ENCODE measurements at regions not wholly inside any gene's neighbourhood (a gene's known extent, or its start where the extent isn't known, plus 50 kb on each side); places are given as distances from the start of the nearest gene placed in this dataset.
A peak's percentile ranks its signal among the peaks of the same experiment; 100 is the strongest.

DNA sequence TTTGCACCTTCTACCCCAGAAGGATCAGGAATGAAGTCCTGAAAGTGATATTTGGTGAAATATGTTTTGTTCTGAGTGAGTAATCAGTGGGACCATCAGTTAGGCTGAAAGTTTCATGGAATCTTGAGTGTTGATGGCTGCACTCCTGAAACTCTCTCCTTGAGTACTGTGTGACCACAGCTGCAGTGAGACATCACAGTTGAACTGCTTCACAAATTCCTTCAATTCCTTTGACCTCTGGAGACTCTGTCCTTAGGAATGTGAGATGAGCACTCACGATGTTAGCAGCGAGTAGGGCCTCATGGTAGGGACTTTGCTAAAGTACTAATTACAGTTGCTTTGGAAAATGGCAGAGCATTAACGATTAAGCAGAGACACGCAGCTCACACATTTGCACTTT lies 142.9 kb upstream of the SLC4A4 start:
- Mint-ChIP-seq H3K9me3 (no peaks in the 10 kb centered on the region), H3K27ac (no peak overlapping the region), H3K4me1 (ENCODE audit: low read depth) (peaks cover 15% of the 10 kb centered on the region), H3K4me3 (ENCODE audit: low read depth) (no peak overlapping the region), H3K36me3 (ENCODE audit: low read depth) (no peaks in the 10 kb centered on the region), H3K27me3 (ENCODE audit: low read depth) (peaks cover 31% of the 10 kb centered on the region)
- intact Hi-C loops (cut with micrococcal nuclease): no loop called here
- DNase-seq (ENCODE audit: low spot score): no peak

DNA sequence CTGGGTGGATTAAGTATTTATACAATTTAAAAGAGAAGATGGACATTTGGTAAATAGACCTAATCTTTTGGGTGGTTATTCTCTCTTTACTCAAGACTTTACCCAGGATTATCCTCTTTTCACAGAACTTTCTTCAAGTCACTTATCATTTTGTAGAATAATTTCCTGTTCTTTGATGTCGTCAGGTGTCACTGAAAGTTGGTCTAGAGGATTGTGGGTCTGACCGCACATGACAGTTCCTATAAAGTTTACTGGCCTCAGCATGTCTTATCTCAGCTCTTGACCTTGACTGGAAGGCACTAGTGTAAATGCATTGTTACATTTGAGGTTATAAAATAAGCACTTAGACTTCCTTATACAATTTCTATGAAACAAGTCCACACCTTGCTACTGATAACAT lies 139.9 kb upstream of the SLC4A4 start:
- no peaks in the 10 kb centered on the region for H3K9me3 Mint-ChIP-seq
- DNase-seq (ENCODE audit: low spot score): peak; percentile 16
- H3K27ac Mint-ChIP-seq: no peak overlapping the region
- H3K36me3 Mint-ChIP-seq (ENCODE audit: low read depth): no peaks in the 10 kb centered on the region
- peaks cover 15% of the 10 kb centered on the region for H3K4me1 Mint-ChIP-seq (ENCODE audit: low read depth)
- intact Hi-C loops (cut with micrococcal nuclease): no loop called here
- H3K27me3 Mint-ChIP-seq (ENCODE audit: low read depth): peaks cover 17% of the 10 kb centered on the region
- no peak overlapping the region for H3K4me3 Mint-ChIP-seq (ENCODE audit: low read depth)

DNA sequence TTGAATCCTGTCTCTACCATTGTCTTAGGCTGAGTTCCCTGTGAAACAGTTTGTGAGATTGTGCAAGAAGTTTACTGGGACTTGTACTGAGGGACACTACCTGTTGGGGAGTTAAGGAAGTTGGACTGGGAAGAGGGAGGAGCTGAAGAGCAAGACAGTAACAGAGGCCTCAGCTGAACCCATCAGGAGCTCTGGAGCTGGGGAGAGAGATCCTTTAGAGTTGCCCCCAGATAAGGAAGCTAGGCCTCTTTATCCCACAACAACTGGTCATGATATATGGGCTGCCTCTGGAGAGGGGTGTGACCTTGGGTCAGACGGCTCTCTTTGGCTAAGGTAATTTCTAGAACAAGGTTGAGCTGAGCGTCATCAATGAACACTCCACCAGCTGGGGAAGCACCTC lies 137.8 kb upstream of the SLC4A4 start:
- no peak overlapping the region for H3K27ac Mint-ChIP-seq
- no peaks in the 10 kb centered on the region for H3K9me3 Mint-ChIP-seq
- DNase-seq (ENCODE audit: low spot score): no peak
- intact Hi-C loops (cut with micrococcal nuclease): no loop called here
- H3K4me1 Mint-ChIP-seq (ENCODE audit: low read depth): peaks cover 15% of the 10 kb centered on the region
- H3K4me3 Mint-ChIP-seq (ENCODE audit: low read depth): no peak overlapping the region
- no peaks in the 10 kb centered on the region for H3K36me3 Mint-ChIP-seq (ENCODE audit: low read depth)
- peaks cover 14% of the 10 kb centered on the region for H3K27me3 Mint-ChIP-seq (ENCODE audit: low read depth)

DNA sequence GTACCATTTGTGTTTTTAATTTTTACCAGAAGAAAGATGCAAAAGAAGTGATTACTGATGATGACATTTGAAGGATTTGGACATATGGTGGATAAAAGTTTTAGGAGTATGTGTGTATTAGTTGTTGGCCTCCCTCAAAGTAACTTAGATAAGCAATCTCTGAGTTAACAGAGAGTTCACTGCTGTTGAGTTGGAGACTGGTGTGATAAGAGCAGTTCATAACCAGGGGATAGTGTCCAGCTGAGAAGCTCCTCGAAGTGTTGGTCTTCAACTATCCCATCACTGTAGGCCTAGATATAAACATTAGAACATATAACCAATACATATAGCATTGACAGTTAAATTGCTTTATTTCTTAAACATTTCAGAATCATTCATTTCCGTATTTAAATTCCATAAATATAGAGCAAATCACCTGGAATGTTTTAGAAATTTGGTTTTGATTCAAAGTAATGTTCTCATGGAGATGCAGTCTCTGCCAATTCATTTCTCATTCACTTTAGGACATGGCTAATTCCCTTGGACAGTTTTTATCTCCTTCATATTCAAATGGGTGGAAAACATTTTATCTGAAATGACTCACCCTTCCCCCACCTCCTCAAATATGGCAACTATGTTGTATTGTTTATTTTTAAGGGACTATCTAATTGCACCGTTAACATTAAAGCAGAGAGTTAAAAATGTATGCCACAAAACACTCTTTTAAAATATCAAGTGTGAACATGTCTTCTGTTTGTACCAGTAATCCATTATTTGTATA lies 136.8 kb upstream of the SLC4A4 start:
- H3K9me3 Mint-ChIP-seq: no peaks in the 10 kb centered on the region
- peaks cover 13% of the 10 kb centered on the region for H3K27me3 Mint-ChIP-seq (ENCODE audit: low read depth)
- no peak overlapping the region for H3K4me3 Mint-ChIP-seq (ENCODE audit: low read depth)
- peaks cover 15% of the 10 kb centered on the region for H3K4me1 Mint-ChIP-seq (ENCODE audit: low read depth)
- intact Hi-C loops (cut with micrococcal nuclease): no loop called here
- H3K36me3 Mint-ChIP-seq (ENCODE audit: low read depth): no peaks in the 10 kb centered on the region
- no peak for DNase-seq (ENCODE audit: low spot score)
- H3K27ac Mint-ChIP-seq: no peak overlapping the region

DNA sequence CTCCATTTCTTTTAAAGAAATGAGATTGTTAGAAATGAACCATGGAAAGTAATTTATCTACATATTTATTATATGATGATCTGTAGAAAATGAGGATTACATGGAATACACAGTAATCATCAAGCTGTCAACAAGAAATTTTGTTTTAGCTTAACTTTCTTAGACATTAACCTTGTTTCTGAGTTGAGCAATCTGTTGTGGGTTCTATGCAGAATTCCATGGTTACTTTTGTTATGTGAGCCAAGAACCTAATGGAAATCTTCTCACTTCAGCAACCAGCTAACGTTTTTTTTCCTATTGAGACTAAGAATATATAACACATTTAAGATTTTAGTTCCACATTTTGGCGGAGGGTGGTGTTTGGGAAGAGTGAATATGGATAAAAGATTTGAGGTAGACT lies 136.1 kb upstream of the SLC4A4 start:
- DNase-seq (ENCODE audit: low spot score): no peak
- Mint-ChIP-seq H3K36me3 (ENCODE audit: low read depth) (no peaks in the 10 kb centered on the region), H3K27ac (no peak overlapping the region), H3K27me3 (ENCODE audit: low read depth) (peaks cover 13% of the 10 kb centered on the region), H3K4me3 (ENCODE audit: low read depth) (no peak overlapping the region), H3K9me3 (no peaks in the 10 kb centered on the region), H3K4me1 (ENCODE audit: low read depth) (peaks cover 15% of the 10 kb centered on the region)
- intact Hi-C loops (cut with micrococcal nuclease): no loop called here

DNA sequence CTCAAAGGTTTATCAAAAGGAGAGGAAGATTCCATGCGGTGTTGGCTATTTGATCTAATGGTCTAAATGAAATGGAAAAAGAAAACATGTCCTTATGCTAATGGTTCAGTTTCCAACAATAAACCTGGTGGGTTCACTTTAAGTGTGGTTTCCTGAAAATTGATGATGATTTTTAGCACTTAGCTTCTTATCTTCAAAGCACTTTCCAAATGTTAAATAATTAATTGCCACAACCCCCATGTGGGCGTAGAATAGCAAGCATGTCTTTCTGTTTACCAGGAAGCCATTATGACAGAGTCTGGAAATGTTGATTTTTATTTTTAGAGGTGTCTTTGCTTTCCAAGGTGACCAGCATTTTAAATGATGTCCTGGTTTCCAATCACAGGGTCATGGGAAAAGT lies 134.8 kb upstream of the SLC4A4 start:
- Mint-ChIP-seq H3K36me3 (ENCODE audit: low read depth) (no peaks in the 10 kb centered on the region), H3K4me1 (ENCODE audit: low read depth) (peaks cover 9% of the 10 kb centered on the region), H3K4me3 (ENCODE audit: low read depth) (no peak overlapping the region), H3K27ac (no peak overlapping the region), H3K9me3 (no peaks in the 10 kb centered on the region), H3K27me3 (ENCODE audit: low read depth) (peaks cover 15% of the 10 kb centered on the region)
- DNase-seq (ENCODE audit: low spot score): no peak
- intact Hi-C loops (cut with micrococcal nuclease): no loop called here

DNA sequence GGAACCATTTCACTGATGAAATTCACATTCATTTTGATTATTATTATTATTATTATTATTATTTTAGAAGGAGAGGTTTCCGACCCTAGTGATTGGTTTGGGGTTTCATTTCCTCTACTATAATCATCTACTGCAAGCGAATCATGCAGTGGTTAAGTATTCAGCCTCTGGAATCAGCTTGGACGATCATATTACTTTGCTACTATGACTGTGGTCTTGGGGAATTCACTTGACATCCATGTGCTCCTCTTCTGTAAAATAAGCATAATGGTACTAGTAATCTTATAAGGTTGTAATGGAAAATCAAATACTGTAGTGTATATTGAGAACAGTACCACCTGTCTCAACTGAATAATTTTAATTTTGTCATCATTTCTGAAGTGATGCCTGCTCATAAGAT lies 132.1 kb upstream of the SLC4A4 start:
- H3K27me3 Mint-ChIP-seq (ENCODE audit: low read depth): peaks cover 16% of the 10 kb centered on the region
- intact Hi-C loops (cut with micrococcal nuclease): no loop called here
- no peak overlapping the region for H3K4me3 Mint-ChIP-seq (ENCODE audit: low read depth)
- no peak for DNase-seq (ENCODE audit: low spot score)
- no peaks in the 10 kb centered on the region for H3K36me3 Mint-ChIP-seq (ENCODE audit: low read depth)
- no peak overlapping the region for H3K27ac Mint-ChIP-seq
- H3K4me1 Mint-ChIP-seq (ENCODE audit: low read depth): no peaks in the 10 kb centered on the region
- no peaks in the 10 kb centered on the region for H3K9me3 Mint-ChIP-seq

DNA sequence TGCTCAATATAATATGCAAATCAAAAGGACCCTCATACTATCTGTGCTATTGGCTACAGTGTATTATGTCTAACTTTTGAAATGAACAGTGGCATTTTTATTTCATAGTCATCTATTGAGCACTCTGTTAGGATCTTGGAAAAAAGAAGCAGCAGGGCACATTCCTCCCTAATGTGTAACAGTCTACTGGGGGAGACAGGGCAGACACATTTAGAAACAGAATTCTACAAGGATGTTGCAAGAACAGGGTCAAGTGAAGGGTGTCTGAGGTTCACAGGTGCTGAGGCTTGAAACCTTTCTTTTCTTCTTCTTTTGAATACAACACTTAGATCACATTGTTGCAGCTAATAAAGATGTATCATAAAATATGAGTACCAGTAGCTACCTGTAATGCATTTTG lies 129.7 kb upstream of the SLC4A4 start:
- Mint-ChIP-seq H3K4me3 (ENCODE audit: low read depth) (no peak overlapping the region), H3K27me3 (ENCODE audit: low read depth) (peaks cover 12% of the 10 kb centered on the region), H3K4me1 (ENCODE audit: low read depth) (no peaks in the 10 kb centered on the region), H3K36me3 (ENCODE audit: low read depth) (no peaks in the 10 kb centered on the region), H3K27ac (no peak overlapping the region), H3K9me3 (no peaks in the 10 kb centered on the region)
- intact Hi-C loops (cut with micrococcal nuclease): no loop called here
- DNase-seq (ENCODE audit: low spot score): no peak

DNA sequence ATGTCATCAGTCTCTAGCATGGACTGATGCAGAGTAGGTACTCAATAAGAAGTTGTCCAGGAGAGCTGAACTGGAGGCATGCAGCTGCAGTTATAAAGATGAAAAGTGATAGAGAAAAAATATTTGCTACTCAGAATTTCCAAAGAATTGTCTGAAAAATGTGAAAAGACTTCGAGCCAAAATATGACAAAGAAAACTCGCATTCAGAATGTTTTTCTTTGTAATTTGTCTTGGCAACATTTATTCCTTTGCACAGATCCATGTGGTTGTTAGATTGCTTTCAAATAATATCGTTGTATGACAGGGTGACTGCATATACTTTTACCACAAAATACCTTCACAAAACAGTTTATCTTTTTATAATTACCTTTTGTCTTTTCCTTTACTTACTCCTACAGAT lies 128.0 kb upstream of the SLC4A4 start:
- no peak for DNase-seq (ENCODE audit: low spot score)
- Mint-ChIP-seq H3K4me1 (ENCODE audit: low read depth) (no peaks in the 10 kb centered on the region), H3K9me3 (no peaks in the 10 kb centered on the region), H3K27me3 (ENCODE audit: low read depth) (peaks cover 5% of the 10 kb centered on the region), H3K36me3 (ENCODE audit: low read depth) (no peaks in the 10 kb centered on the region), H3K4me3 (ENCODE audit: low read depth) (no peak overlapping the region), H3K27ac (no peak overlapping the region)
- intact Hi-C loops (cut with micrococcal nuclease): no loop called here

DNA sequence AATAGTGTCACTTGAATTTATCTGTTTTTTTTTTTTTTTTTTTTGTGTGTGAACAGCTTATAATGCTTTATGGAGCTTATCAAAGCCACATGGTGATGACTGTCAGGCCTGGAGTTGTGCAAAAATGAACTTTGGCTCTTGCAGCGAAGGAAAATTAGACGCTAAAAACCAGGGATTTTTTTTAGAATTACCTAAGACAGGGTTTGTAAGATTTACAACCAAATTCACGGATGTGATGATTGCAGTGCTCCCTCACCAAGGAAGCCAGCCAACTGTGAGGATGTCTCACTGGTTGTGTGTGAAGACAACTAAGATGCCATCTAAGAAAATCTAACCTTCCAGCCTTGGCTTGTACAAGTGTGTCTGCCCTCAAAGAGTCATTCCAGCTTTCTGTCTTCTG lies 127.1 kb upstream of the SLC4A4 start:
- DNase-seq (ENCODE audit: low spot score): no peak
- Mint-ChIP-seq H3K4me3 (ENCODE audit: low read depth) (no peak overlapping the region), H3K27me3 (ENCODE audit: low read depth) (peaks cover 5% of the 10 kb centered on the region), H3K9me3 (no peaks in the 10 kb centered on the region), H3K4me1 (ENCODE audit: low read depth) (no peaks in the 10 kb centered on the region), H3K27ac (no peak overlapping the region), H3K36me3 (ENCODE audit: low read depth) (no peaks in the 10 kb centered on the region)
- intact Hi-C loops (cut with micrococcal nuclease): no loop called here

DNA sequence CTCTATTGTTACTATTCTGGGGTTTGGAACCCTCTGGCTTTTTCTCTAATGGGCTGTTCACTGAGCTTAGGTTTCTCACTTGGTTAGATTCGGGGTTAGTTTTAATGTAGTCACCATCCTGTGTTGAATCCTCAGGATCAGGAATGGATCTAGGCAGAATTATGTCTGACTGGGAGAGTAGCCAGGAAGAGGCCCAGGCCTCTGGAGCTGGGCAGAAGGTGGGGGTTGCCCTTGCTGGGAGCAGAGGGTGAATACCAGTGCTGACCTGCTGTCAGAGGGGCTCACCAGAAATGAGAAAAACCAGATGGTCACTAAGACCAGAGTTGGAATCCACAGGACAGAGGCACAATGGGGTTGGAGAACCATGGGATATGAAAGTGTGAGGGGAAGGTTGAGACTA lies 126.6 kb upstream of the SLC4A4 start:
- peaks cover 5% of the 10 kb centered on the region for H3K27me3 Mint-ChIP-seq (ENCODE audit: low read depth)
- no peaks in the 10 kb centered on the region for H3K4me1 Mint-ChIP-seq (ENCODE audit: low read depth)
- no peak overlapping the region for H3K27ac Mint-ChIP-seq
- DNase-seq (ENCODE audit: low spot score): no peak
- H3K4me3 Mint-ChIP-seq (ENCODE audit: low read depth): no peak overlapping the region
- intact Hi-C loops (cut with micrococcal nuclease): no loop called here
- H3K36me3 Mint-ChIP-seq (ENCODE audit: low read depth): no peaks in the 10 kb centered on the region
- no peaks in the 10 kb centered on the region for H3K9me3 Mint-ChIP-seq

DNA sequence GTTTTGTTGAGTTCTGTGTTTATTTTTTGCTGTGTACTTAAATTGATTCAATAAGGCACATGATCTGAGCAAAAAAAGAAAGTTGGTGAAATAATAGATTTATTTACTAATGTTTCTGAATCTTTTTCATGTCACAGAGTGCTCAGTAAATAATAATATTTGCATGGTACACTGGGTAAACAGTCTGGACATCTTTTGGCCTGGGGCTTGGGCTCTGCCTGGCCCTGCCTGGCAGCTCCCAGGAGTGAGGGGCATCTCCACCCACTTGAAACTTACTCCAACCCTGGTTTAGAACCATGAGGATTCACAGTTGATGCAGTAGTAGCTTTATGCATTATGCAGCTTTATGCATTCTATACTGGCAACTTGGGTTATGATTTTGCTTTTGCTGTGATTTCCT lies 124.2 kb upstream of the SLC4A4 start:
- peaks cover 4% of the 10 kb centered on the region for H3K27me3 Mint-ChIP-seq (ENCODE audit: low read depth)
- H3K36me3 Mint-ChIP-seq (ENCODE audit: low read depth): no peaks in the 10 kb centered on the region
- DNase-seq (ENCODE audit: low spot score): no peak
- H3K4me3 Mint-ChIP-seq (ENCODE audit: low read depth): no peak overlapping the region
- no peaks in the 10 kb centered on the region for H3K9me3 Mint-ChIP-seq
- intact Hi-C loops (cut with micrococcal nuclease): no loop called here
- H3K27ac Mint-ChIP-seq: no peak overlapping the region
- no peaks in the 10 kb centered on the region for H3K4me1 Mint-ChIP-seq (ENCODE audit: low read depth)

DNA sequence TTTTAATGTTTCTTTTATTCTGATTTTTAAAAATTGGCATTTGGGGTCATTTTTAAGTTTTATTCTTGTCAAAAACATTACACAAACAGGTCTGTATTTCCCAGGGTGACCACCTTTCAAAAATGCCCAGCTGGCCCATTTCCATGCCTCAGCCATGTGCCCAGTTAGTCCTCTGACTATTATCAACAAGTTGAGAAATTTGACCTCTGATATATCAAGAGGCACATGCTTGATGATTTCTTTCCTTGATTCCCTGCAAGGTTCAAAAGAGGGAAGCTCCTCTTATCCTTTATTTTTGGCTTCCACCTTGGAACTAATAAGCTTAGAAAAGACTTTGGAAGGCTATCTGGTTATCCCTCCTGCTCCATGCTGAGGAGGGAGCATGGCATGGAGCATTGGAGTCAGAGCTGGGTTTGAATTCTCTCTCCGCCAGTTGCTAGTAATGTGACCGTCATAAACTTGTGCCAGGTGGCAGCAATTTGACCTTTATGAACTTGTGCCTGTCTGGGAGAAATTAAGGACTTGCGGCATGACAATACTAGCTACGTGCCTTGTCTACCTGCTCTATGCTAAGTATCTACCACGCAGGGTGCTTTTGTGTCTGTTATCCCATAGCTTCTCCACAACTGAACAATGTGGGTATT lies 122.4 kb upstream of the SLC4A4 start:
- no peak for DNase-seq (ENCODE audit: low spot score)
- Mint-ChIP-seq H3K27ac (no peak overlapping the region), H3K27me3 (ENCODE audit: low read depth) (peaks cover 2% of the 10 kb centered on the region), H3K4me3 (ENCODE audit: low read depth) (no peak overlapping the region), H3K4me1 (ENCODE audit: low read depth) (no peaks in the 10 kb centered on the region), H3K36me3 (ENCODE audit: low read depth) (no peaks in the 10 kb centered on the region), H3K9me3 (no peaks in the 10 kb centered on the region)
- intact Hi-C loops (cut with micrococcal nuclease): no loop called here
